Heart left ventricle (tissue), 16 donors: ENCODE measurements at regions not wholly inside any gene's neighbourhood (a gene's known extent, or its start where the extent isn't known, plus 50 kb on each side); places are given as distances from the start of the nearest gene placed in this dataset.

Experiments used
- ATAC-seq, 4 donors: fragments of 200-7000 bp; cut with Tn5 transposase; one replicate each; pipeline ENCODE4 v1.9.1; 2020 to 2022; ENCODE audit warnings: moderate library complexity in 4 of 4, mild to moderate bottlenecking in 3 of 4, moderate number of reproducible peaks in 1 of 4
- DNase-seq, 5 donors: peaks; one replicate each; pipeline ENCODE4 v3.0.0-alpha.2; 2020
- H3K27ac ChIP-seq, 12 donors: fragments of 200-600 bp; sonication (generic) in 4 of 12; one replicate each; pipeline versions ENCODE4 v1.5.0 to v1.8.0; 2016 to 2022; ENCODE audit warnings: mild to moderate bottlenecking in 2 of 12
- H3K27me3 ChIP-seq, 9 donors: fragments of 200-600 bp; sonication (generic) in 2 of 9; one replicate each; pipeline versions ENCODE4 v1.5.1 to v1.8.0; 2016 to 2022; ENCODE audit warnings: mild to moderate bottlenecking in 3 of 9
- H3K36me3 ChIP-seq, 9 donors: fragments of 200-600 bp; sonication (generic) in 2 of 9; one replicate each; pipeline versions ENCODE4 v1.5.0 to v1.8.0; 2018 to 2022; ENCODE audit warnings: mild to moderate bottlenecking in 2 of 9
- H3K4me1 ChIP-seq, 12 donors: fragments of 200-600 bp; sonication (generic) in 4 of 12; one replicate each; pipeline versions ENCODE4 v1.5.0 to v1.8.0; 2016 to 2022; ENCODE audit warnings: mild to moderate bottlenecking in 3 of 12
- H3K4me3 ChIP-seq, 12 donors: fragments of 200-600 bp; sonication (generic) in 4 of 12; one replicate each; pipeline versions ENCODE4 v1.5.0 to v1.8.0; 2017 to 2022; ENCODE audit warnings: mild to moderate bottlenecking in 9 of 12, moderate library complexity in 4 of 12
- H3K9me3 ChIP-seq, 12 donors: fragments of 200-600 bp; sonication (generic) in 4 of 12; one replicate each; pipeline versions ENCODE4 v1.5.0 to v1.8.0; 2016 to 2022; ENCODE audit warnings: mild to moderate bottlenecking in 1 of 12
- POLR2A ChIP-seq, 2 donors: fragments of 450-650 bp; IDR thresholded peaks; one replicate each; pipeline ENCODE4 v1.6.1; 2017; ENCODE audit warnings: antibody characterized with exemption in 2 of 2, mild to moderate bottlenecking in 2 of 2, moderate library complexity in 2 of 2
- WGBS, 4 donors: extraction: QIAGEN DNeasy Blood & Tissue Kit in 2 of 4; methylation state at CpG; one replicate each; pipeline versions ENCODE4 v1.1.5 to v1.1.7; 2013 to 2018; 5-methylcytosine and 5-hydroxymethylcytosine counted together
- intact Hi-C, 10 donors: fragments of 100-400 bp; cut with DNase I; formaldehyde crosslinking; loops; one replicate each; pipeline versions ENCODE4 v1.11.1 to v1.14.2; 2022
- TF ChIP-seq, protein P1 (sequence below), 12 donors: fragments of 200-600 bp; sonication (generic) in 4 of 12; IDR thresholded peaks; one replicate each; pipeline versions ENCODE4 v1.5.0 to v1.8.0; 2018 to 2022; ENCODE audit warnings: antibody characterized with exemption in 12 of 12, mild to moderate bottlenecking in 5 of 12
- donor health status: ischemic (EF 13 %, LVEDD 7.1; RV severe dilation, severe dysfunction).
- donor health status: healthy with polysubstance abuse.
- donor health status: DM: no; HTN: yes; CAD: no.
- donor health status: DM: no; HTN: no; CAD: no.
- donor health status: ischemic (EF 25% LVEDD 6.9; RV normal size, moderate dysfunction).
- donor health status: ischemic (EF 25% LVEDD 5.7; RV mildly dilated, moderate dysfunction).
- donor health status: healthy.
- donor health status: DM: yes; HTN: yes; CAD: no.
- donor health status: ischemic (EF 35%, LVEDD 5.7; RV mildly dilated, moderate dysfunction).
- donor health status: nonischemic (EF 11% LVEDD 7.7; RV severe dilation, severe dysfunction).
- donor health status: DM: yes; HTN: yes; CAD: no.
- donor health status: PGD.
- donor health status: ischemic (EF 29% LVEDD 5.4; RV normal size, mild dysfunction).
- donor health status: nonischemic (EF 23%, LVEDD 6.1; RV moderate dilation, normal function).

DNA sequence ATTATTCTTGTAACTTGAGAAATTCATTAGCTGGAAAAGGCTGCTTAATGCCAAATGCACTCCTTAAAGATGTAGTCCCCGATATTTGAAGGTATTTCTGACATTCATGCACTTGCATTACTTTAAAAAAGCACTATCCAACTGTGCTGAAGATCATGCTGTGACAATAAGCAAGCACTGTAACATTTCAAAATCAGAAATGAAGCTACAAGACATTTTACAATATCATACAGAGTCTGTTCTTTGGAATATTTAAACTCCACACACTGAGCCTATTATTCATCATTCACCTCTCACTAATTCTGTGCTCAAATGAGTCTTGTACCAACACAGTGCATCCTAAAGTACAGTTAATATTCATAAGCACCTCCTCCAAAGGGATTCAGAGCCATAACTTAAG is 413.2 kb downstream of the CETN3 start:
- intact Hi-C loops, result loop anchor here in 2 of 10 donors (10.0 kb wide), 2 partner anchors 188 to 268 kb away; no protein-coding TSS in a partner anchor
- ATAC-seq (no peak), DNase-seq (no peak)
- Histone ChIP-seq H3K27ac (no peak overlapping the region), H3K9me3 (peaks cover 0 to 5% (median 0%) of the 10 kb centered on the region in 12 donors), H3K36me3 (no peaks in the 10 kb centered on the region), H3K27me3 (no peaks in the 10 kb centered on the region), H3K4me1 (peaks cover 0 to 5% (median 0%) of the 10 kb centered on the region in 12 donors), H3K4me3 (no peak overlapping the region)
- 67 to 97% (median 83%) methylated on average over 1 of the region's 1 CpG for WGBS, 4 donors
- TF ChIP-seq POLR2A (IDR thresholded peaks at IDR 0.05), result no peak
- TF ChIP-seq, protein P1, sequence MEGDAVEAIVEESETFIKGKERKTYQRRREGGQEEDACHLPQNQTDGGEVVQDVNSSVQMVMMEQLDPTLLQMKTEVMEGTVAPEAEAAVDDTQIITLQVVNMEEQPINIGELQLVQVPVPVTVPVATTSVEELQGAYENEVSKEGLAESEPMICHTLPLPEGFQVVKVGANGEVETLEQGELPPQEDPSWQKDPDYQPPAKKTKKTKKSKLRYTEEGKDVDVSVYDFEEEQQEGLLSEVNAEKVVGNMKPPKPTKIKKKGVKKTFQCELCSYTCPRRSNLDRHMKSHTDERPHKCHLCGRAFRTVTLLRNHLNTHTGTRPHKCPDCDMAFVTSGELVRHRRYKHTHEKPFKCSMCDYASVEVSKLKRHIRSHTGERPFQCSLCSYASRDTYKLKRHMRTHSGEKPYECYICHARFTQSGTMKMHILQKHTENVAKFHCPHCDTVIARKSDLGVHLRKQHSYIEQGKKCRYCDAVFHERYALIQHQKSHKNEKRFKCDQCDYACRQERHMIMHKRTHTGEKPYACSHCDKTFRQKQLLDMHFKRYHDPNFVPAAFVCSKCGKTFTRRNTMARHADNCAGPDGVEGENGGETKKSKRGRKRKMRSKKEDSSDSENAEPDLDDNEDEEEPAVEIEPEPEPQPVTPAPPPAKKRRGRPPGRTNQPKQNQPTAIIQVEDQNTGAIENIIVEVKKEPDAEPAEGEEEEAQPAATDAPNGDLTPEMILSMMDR (IDR thresholded peaks at IDR 0.05), result no peak

DNA sequence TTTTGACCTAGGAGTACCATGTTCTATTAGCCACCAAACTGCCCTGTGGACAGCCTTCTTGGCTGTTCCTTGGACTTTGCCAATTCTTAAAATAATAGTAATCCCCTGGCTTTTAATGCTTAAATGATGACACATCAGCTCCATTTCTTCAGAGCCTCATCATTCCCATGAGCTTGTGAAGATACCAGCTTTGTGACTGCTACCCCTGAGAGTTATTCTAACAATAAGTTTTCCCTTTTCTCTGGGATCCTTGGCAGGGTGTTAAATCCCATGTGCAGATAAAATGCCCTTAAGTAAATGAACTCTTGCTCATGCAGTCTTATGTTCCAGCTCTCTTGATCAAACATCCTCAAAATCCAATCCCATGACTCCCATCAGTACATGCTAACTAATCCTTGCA is 415.3 kb downstream of the CETN3 start:
- H3K27ac ChIP-seq, result no peak overlapping the region
- intact Hi-C loops, result loop anchor here in 3 of 10 donors (5.0 to 10.0 kb wide), 3 partner anchors 63 to 271 kb away; no protein-coding TSS in a partner anchor
- H3K36me3 ChIP-seq, result no peaks in the 10 kb centered on the region
- H3K4me1 ChIP-seq, result peaks cover 0 to 21% (median 9%) of the 10 kb centered on the region in 12 donors
- H3K27me3 ChIP-seq, result no peaks in the 10 kb centered on the region
- no peak for ATAC-seq
- TF ChIP-seq POLR2A (IDR thresholded peaks at IDR 0.05), result no peak
- TF ChIP-seq, protein P1 (IDR thresholded peaks at IDR 0.05), result no peak
- no peak for DNase-seq
- no peaks in the 10 kb centered on the region for H3K9me3 ChIP-seq
- no peak overlapping the region for H3K4me3 ChIP-seq

DNA sequence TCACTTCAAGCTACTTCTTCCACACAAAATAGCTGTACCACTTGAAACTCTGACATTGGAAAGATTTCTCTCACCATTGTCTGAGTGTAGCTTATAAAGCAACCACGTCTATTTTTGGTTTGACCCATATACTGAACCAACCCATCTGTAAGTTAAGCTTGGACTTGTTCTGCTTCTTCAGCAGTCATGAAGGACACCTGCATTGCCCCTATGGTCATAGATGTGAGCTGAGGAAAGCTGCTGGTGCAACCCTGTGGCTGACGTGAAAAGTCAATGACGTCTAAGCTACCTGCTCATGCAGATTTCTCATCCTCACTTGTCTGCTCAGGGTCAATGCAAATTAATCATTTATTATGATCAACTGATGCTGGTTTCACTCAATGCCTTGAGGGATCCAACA is 417.4 kb downstream of the CETN3 start:
- WGBS, 4 donors, result 87 to 95% (median 92%) methylated on average over 3 of the region's 3 CpGs
- DNase-seq (no peak), ATAC-seq (no peak)
- TF ChIP-seq POLR2A (IDR thresholded peaks at IDR 0.05), result no peak
- TF ChIP-seq, protein P1 (IDR thresholded peaks at IDR 0.05), result no peak
- no peak overlapping the region for H3K27ac ChIP-seq
- no peaks in the 10 kb centered on the region for H3K9me3 ChIP-seq
- intact Hi-C loops, result loop anchor here in 3 of 10 donors (5.0 to 10.0 kb wide), 3 partner anchors 65 to 273 kb away; no protein-coding TSS in a partner anchor
- no peak overlapping the region for H3K4me3 ChIP-seq
- H3K27me3 ChIP-seq, result no peaks in the 10 kb centered on the region
- H3K36me3 ChIP-seq, result no peaks in the 10 kb centered on the region
- H3K4me1 ChIP-seq, result peaks cover 0 to 34% (median 17%) of the 10 kb centered on the region in 12 donors

GRCh38 chr5:89991592-89991991 is 418.0 kb downstream of the CETN3 start:
- Histone ChIP-seq H3K9me3 (no peaks in the 10 kb centered on the region), H3K27me3 (no peaks in the 10 kb centered on the region), H3K4me3 (no peak overlapping the region), H3K27ac (no peak overlapping the region), H3K4me1 (peaks cover 0 to 34% (median 17%) of the 10 kb centered on the region in 12 donors), H3K36me3 (no peaks in the 10 kb centered on the region)
- ATAC-seq (no peak), DNase-seq (no peak)
- intact Hi-C loops, result loop anchor here in 3 of 10 donors (5.0 to 10.0 kb wide), 3 partner anchors 66 to 273 kb away; no protein-coding TSS in a partner anchor
- TF ChIP-seq, protein P1 (IDR thresholded peaks at IDR 0.05), result no peak
- TF ChIP-seq POLR2A (IDR thresholded peaks at IDR 0.05), result no peak
- WGBS, 4 donors, result 92 to 99% (median 95%) methylated on average over 2 of the region's 2 CpGs
